Middle frontal gyrus (tissue), 1 donor: ENCODE measurements at regions not wholly inside any gene's neighbourhood (a gene's known extent, or its start where the extent isn't known, plus 50 kb on each side); places are given as distances from the start of the nearest gene placed in this dataset.

Experiments
- DNase-seq: peaks from one replicate; pipeline ENCODE4 v3.0.0-alpha.2; 2015; ENCODE audit warnings: low spot score; ENCODE audit errors: extremely low spot score

- DNase-seq, result no peak
Observed at GRCh38 chr2:18092760-18093159, 214.3 kb downstream of the KCNS3 start.

GRCh38 chr2:18085593-18085992, 207.1 kb downstream of the KCNS3 start:
- no peak for DNase-seq

GRCh38 chr2:18084376-18084775, 205.9 kb downstream of the KCNS3 start:
- DNase-seq, result no peak

GRCh38 chr2:18083806-18084205, 205.3 kb downstream of the KCNS3 start:
- no peak for DNase-seq

GRCh38 chr2:18078216-18078615, 199.7 kb downstream of the KCNS3 start:
- no peak for DNase-seq

- no peak for DNase-seq
Observed at GRCh38 chr2:18077704-18078103, 199.2 kb downstream of the KCNS3 start.

GRCh38 chr2:18077231-18077630, 198.8 kb downstream of the KCNS3 start:
- DNase-seq, result no peak

- DNase-seq, result no peak
Observed at GRCh38 chr2:18074476-18074875, 196.0 kb downstream of the KCNS3 start.

GRCh38 chr2:18073601-18074000, 195.1 kb downstream of the KCNS3 start:
- DNase-seq, result no peak

GRCh38 chr2:18067588-18068384, 189.3 kb downstream of the KCNS3 start:
- no peak for DNase-seq

GRCh38 chr2:18066894-18067293, 188.4 kb downstream of the KCNS3 start:
- no peak for DNase-seq

- no peak for DNase-seq
Observed at GRCh38 chr2:18066066-18066465, 187.6 kb downstream of the KCNS3 start.

- DNase-seq, result no peak
Observed at GRCh38 chr2:18065249-18065648, 186.8 kb downstream of the KCNS3 start.

GRCh38 chr2:18063826-18064470, 185.5 kb downstream of the KCNS3 start:
- no peak for DNase-seq

GRCh38 chr2:18062892-18063291, 184.4 kb downstream of the KCNS3 start:
- DNase-seq, result no peak

- no peak for DNase-seq
Observed at GRCh38 chr2:18061717-18062116, 183.2 kb downstream of the KCNS3 start.

GRCh38 chr2:18057657-18058056, 179.2 kb downstream of the KCNS3 start:
- no peak for DNase-seq

GRCh38 chr2:18055290-18055689, 176.8 kb downstream of the KCNS3 start:
- no peak for DNase-seq

- DNase-seq, result no peak
Observed at GRCh38 chr2:18050001-18050400, 171.5 kb downstream of the KCNS3 start.

- DNase-seq, result no peak
Observed at GRCh38 chr2:18049325-18049724, 170.9 kb downstream of the KCNS3 start.

GRCh38 chr2:18047896-18048657, 169.6 kb downstream of the KCNS3 start:
- DNase-seq, result no peak

- no peak for DNase-seq
Observed at GRCh38 chr2:18047213-18047611, 168.7 kb downstream of the KCNS3 start.
